CD4-positive, alpha-beta T cell (primary cell): ENCODE measurements at regions not wholly inside any gene's neighbourhood (a gene's known extent, or its start where the extent isn't known, plus 50 kb on each side); places are given as distances from the start of the nearest gene placed in this dataset.

ENCODE experiments used
- ATAC-seq: fragments of 200-7000 bp; cut with Tn5 transposase; one replicate; pipeline ENCODE4 v1.10.0; 2022; ENCODE audit warnings: mild to moderate bottlenecking; ENCODE audit not compliant: poor library complexity
- CTCF ChIA-PET: fragments of 350-600 bp; sonication (Branson Sonifier 250); formaldehyde crosslinking; loops from one replicate; lab custom pipeline; 2021; ENCODE audit warnings: antibody characterized with exemption, inconsistent platforms; lab: Charles Lee
- POLR2A ChIA-PET: fragments of 350-600 bp; sonication (Branson Sonifier 250); formaldehyde crosslinking; loops from one replicate; lab custom pipeline; 2021; ENCODE audit warnings: antibody characterized with exemption, inconsistent platforms; lab: Charles Lee
- DNase-seq, 14 experiments: peaks; one replicate each; pipeline ENCODE4 v3.0.0-alpha.2; 2013 to 2020; ENCODE audit warnings: mixed read lengths in 2 of 14
- H3K27ac ChIP-seq, 2 donors: one replicate each; pipeline versions ENCODE4 v1.5.1 to v1.7.0; 2013; ENCODE audit warnings: low read length in 2 of 2, low read depth in 1 of 2, mild to moderate bottlenecking in 1 of 2
- H3K27me3 ChIP-seq, 2 experiments: 1 replicate in 1 of 2; 2 replicates in 1 of 2; pipeline versions ENCODE4 v1.6.1 to v1.7.0; 2013; ENCODE audit warnings: low read length in 2 of 2, control low read depth in 1 of 2, mild to moderate bottlenecking in 1 of 2, moderate library complexity in 1 of 2; ENCODE audit not compliant: insufficient read depth in 2 of 2, control insufficient read depth in 1 of 2
- H3K36me3 ChIP-seq: one replicate; pipeline ENCODE4 v1.6.1; 2013; ENCODE audit warnings: low read length, control low read depth; ENCODE audit not compliant: insufficient read depth
- H3K4me1 ChIP-seq: one replicate; pipeline ENCODE4 v1.6.1; 2013; ENCODE audit warnings: low read length, control low read depth; ENCODE audit not compliant: insufficient read depth
- H3K4me3 ChIP-seq: one replicate; pipeline ENCODE4 v1.5.1; 2013; ENCODE audit warnings: mild to moderate bottlenecking, low read length, moderate library complexity
- H3K9me3 ChIP-seq, 2 experiments: 1 replicate in 1 of 2; 2 replicates in 1 of 2; pipeline versions ENCODE4 v1.6.1 to v1.7.0; 2013; ENCODE audit warnings: low read length in 2 of 2, mild to moderate bottlenecking in 2 of 2, control low read depth in 1 of 2, moderate library complexity in 1 of 2; ENCODE audit not compliant: control insufficient read depth in 1 of 2, insufficient read depth in 1 of 2
- H3K27ac Mint-ChIP-seq: one replicate; pipeline ENCODE4 v1.8.0; 2020; ENCODE audit warnings: mixed read lengths
- H3K27me3 Mint-ChIP-seq: one replicate; pipeline ENCODE4 v1.8.0; 2021; ENCODE audit warnings: mixed read lengths
- H3K36me3 Mint-ChIP-seq: one replicate; pipeline ENCODE4 v1.8.0; 2021; ENCODE audit warnings: low read depth, mixed read lengths
- H3K4me1 Mint-ChIP-seq: one replicate; pipeline ENCODE4 v1.8.0; 2021; ENCODE audit warnings: low read depth, mixed read lengths
- H3K4me3 Mint-ChIP-seq: one replicate; pipeline ENCODE4 v1.8.0; 2020; ENCODE audit warnings: mild to moderate bottlenecking, mixed read lengths
- H3K9me3 Mint-ChIP-seq: one replicate; pipeline ENCODE4 v1.8.0; 2020; ENCODE audit warnings: mixed read lengths
- CTCF ChIP-seq: fragments of 200-600 bp; IDR thresholded peaks from one replicate; pipeline ENCODE4 v1.8.0; 2022; ENCODE audit warnings: antibody characterized with exemption, mild to moderate bottlenecking
- intact Hi-C, 2 experiments: fragments of 100-400 bp; cut with DNase I in 1 of 2; cut with micrococcal nuclease in 1 of 2; formaldehyde crosslinking; loops; one replicate each; pipeline versions ENCODE4 v1.15.1 to v1.9.0; 2023 to 2025; cut with DNase I, micrococcal nuclease

- ChIA-PET CTCF (interaction anchor here (0.6 to 0.7 kb wide), 2 partner anchors 9 to 1226 kb away, joined by 3 to 5 read pairs; no protein-coding TSS in a partner anchor), POLR2A (no interaction called here)
- DNase-seq: no peak
- Histone ChIP-seq H3K27ac (no peak overlapping the region), H3K9me3 (no peaks in the 10 kb centered on the region), H3K27me3 (peaks cover 0 to 5% of the 10 kb centered on the region in 2 experiments), H3K36me3 (no peaks in the 10 kb centered on the region), H3K4me3 (no peak overlapping the region), H3K4me1 (no peaks in the 10 kb centered on the region)
- Mint-ChIP-seq H3K9me3 (no peaks in the 10 kb centered on the region), H3K36me3 (no peaks in the 10 kb centered on the region), H3K27me3 (peaks cover 1% of the 10 kb centered on the region), H3K4me3 (no peak overlapping the region), H3K4me1 (no peaks in the 10 kb centered on the region), H3K27ac (no peak overlapping the region)
- intact Hi-C loops: no loop called here
- no peak for TF ChIP-seq CTCF
- no peak for ATAC-seq
Observed at GRCh38 chr10:91350651-91351081, 59.5 kb upstream of the HECTD2 start.

GRCh38 chr10:91352760-91353159 lies 57.4 kb upstream of the HECTD2 start:
- CTCF ChIA-PET: no interaction called here
- H3K9me3 Mint-ChIP-seq: no peaks in the 10 kb centered on the region
- H3K4me1 ChIP-seq: no peaks in the 10 kb centered on the region
- intact Hi-C loops: no loop called here
- no peak overlapping the region for H3K4me3 Mint-ChIP-seq
- H3K9me3 ChIP-seq: no peaks in the 10 kb centered on the region
- no peaks in the 10 kb centered on the region for H3K36me3 ChIP-seq
- no peak for ATAC-seq
- H3K27me3 Mint-ChIP-seq: peaks cover 16% of the 10 kb centered on the region
- TF ChIP-seq CTCF: no peak
- no peak overlapping the region for H3K27ac ChIP-seq
- no peak for DNase-seq
- H3K36me3 Mint-ChIP-seq: no peaks in the 10 kb centered on the region
- POLR2A ChIA-PET: no interaction called here
- H3K27ac Mint-ChIP-seq: no peak overlapping the region
- H3K27me3 ChIP-seq: peaks cover 4 to 5% of the 10 kb centered on the region in 2 experiments
- no peak overlapping the region for H3K4me3 ChIP-seq
- H3K4me1 Mint-ChIP-seq: no peaks in the 10 kb centered on the region

GRCh38 chr10:91354166-91355075 lies 55.7 kb upstream of the HECTD2 start:
- no peaks in the 10 kb centered on the region for H3K36me3 Mint-ChIP-seq
- CTCF ChIA-PET: interaction anchor here (0.6 kb wide), 1 partner anchor 18 kb away, joined by 3 read pairs; no protein-coding TSS in a partner anchor
- no peak overlapping the region for H3K4me3 Mint-ChIP-seq
- H3K27me3 ChIP-seq: peaks cover 5 to 7% of the 10 kb centered on the region in 2 experiments
- H3K4me1 ChIP-seq: no peaks in the 10 kb centered on the region
- DNase-seq (no peak), ATAC-seq (no peak)
- no peaks in the 10 kb centered on the region for H3K36me3 ChIP-seq
- peaks cover 27% of the 10 kb centered on the region for H3K27me3 Mint-ChIP-seq
- no peaks in the 10 kb centered on the region for H3K9me3 ChIP-seq
- H3K9me3 Mint-ChIP-seq: no peaks in the 10 kb centered on the region
- no peak for TF ChIP-seq CTCF
- H3K27ac Mint-ChIP-seq: no peak overlapping the region
- no peak overlapping the region for H3K27ac ChIP-seq
- intact Hi-C loops: no loop called here
- no peak overlapping the region for H3K4me3 ChIP-seq
- H3K4me1 Mint-ChIP-seq: no peaks in the 10 kb centered on the region
- POLR2A ChIA-PET: no interaction called here
